GM12873 (cell line): ENCODE measurements at regions not wholly inside any gene's neighbourhood (a gene's known extent, or its start where the extent isn't known, plus 50 kb on each side); places are given as distances from the start of the nearest gene placed in this dataset.

ENCODE experiments used
- CTCF ChIP-seq: IDR thresholded peaks from 2 replicates; pipeline ENCODE4 v1.5.1; 2012; ENCODE audit warnings: low read depth, mild to moderate bottlenecking, moderate library complexity, low read length, control low read depth; ENCODE audit not compliant: insufficient read depth; ENCODE audit errors: missing control alignments

- no peak for TF ChIP-seq CTCF
Measured at GRCh38 chr18:11377766-11378540, 228.6 kb upstream of the PIEZO2 start.

- no peak for TF ChIP-seq CTCF
Measured at GRCh38 chr18:11372163-11372562, 222.8 kb upstream of the PIEZO2 start.

- TF ChIP-seq CTCF = no peak
Measured at GRCh38 chr18:11369556-11369955, 220.2 kb upstream of the PIEZO2 start.

GRCh38 chr18:11368020-11368419 is 218.7 kb upstream of the PIEZO2 start:
- no peak for TF ChIP-seq CTCF

GRCh38 chr18:11367351-11367750 is 218.0 kb upstream of the PIEZO2 start:
- TF ChIP-seq CTCF = no peak

GRCh38 chr18:11366410-11366809 is 217.0 kb upstream of the PIEZO2 start:
- no peak for TF ChIP-seq CTCF

GRCh38 chr18:11362856-11363255 is 213.5 kb upstream of the PIEZO2 start:
- TF ChIP-seq CTCF = no peak
